ENCODE measurements at regions not wholly inside any gene's neighbourhood (a gene's known extent, or its start where the extent isn't known, plus 50 kb on each side); places are given as distances from the start of the nearest gene placed in this dataset.

DNA sequence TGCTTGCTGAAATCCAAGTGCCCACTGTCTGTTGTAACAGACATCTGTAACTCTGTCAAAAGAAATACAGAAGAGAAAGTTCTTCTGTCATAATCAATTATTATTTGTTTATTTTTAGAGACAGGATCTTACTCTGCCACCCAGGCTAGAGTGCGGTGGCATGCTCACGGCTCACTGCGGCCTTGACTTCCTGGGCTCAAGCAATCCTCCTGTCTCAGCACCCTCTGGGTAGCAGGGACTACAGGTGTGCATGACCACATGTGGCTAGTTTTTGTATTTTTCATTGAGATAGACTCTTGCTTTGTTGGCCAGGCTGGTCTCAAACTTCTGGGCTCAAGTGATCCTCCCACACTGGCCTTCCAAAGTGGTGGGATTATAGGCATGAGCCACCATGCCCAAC lies 177.6 kb upstream of the SETMAR start:
- H2AFZ ChIP-seq (ENCODE audit: low read depth): no peak overlapping the region
- no peaks in the 10 kb centered on the region; a peak in 1 of 4 replicates for H3K4me1 ChIP-seq (ENCODE audit: control insufficient read depth in 1 of 2, insufficient read depth in 2 of 2, low read depth in 1 of 2, low read length in 1 of 2)
- H3K27me3 ChIP-seq (ENCODE audit: insufficient read depth): no peaks in the 10 kb centered on the region
- DNase-seq: no peak
- CTCF ChIA-PET: no interaction called here
- no peak for TF ChIP-seq SMC3 (IDR thresholded peaks at IDR 0.05; ENCODE audit: low read depth, low read length)
- no peak for TF ChIP-seq SIN3A (IDR thresholded peaks at IDR 0.05; ENCODE audit: borderline replicate concordance, low read depth, low read length)
- no peak for TF ChIP-seq RFX5 (IDR thresholded peaks at IDR 0.05; ENCODE audit: low read length)
- no peak for TF ChIP-seq NFIC (IDR thresholded peaks at IDR 0.05; ENCODE audit: borderline replicate concordance)
- no peak for TF ChIP-seq FOXJ3 (CRISPR knock-in tag; IDR thresholded peaks at IDR 0.05)
- TF ChIP-seq RCOR1 (IDR thresholded peaks at IDR 0.05; ENCODE audit: low read length): no peak
- no peak for TF ChIP-seq GATA2 (CRISPR knock-in tag; IDR thresholded peaks at IDR 0.05)
- TF ChIP-seq FOSL2 (IDR thresholded peaks at IDR 0.05; ENCODE audit: borderline replicate concordance, low read depth): no peak
- TF ChIP-seq GABPA (IDR thresholded peaks at IDR 0.05; ENCODE audit: low read depth): no peak
- TF ChIP-seq JUND (IDR thresholded peaks at IDR 0.05): no peak
- no peak for TF ChIP-seq TEAD4 (IDR thresholded peaks at IDR 0.05; ENCODE audit: borderline replicate concordance, insufficient read depth)
- TF ChIP-seq RAD21 (IDR thresholded peaks at IDR 0.05; ENCODE audit: low read length): no peak
- TF ChIP-seq NRF1 (IDR thresholded peaks at IDR 0.05; ENCODE audit: low read depth, low read length): no peak
- TF ChIP-seq TCF12 (IDR thresholded peaks at IDR 0.05): no peak
- TF ChIP-seq POLR2AphosphoS5 (IDR thresholded peaks at IDR 0.05; ENCODE audit: low read depth, low read length): no peak
- TF ChIP-seq MXI1 (IDR thresholded peaks at IDR 0.05; ENCODE audit: low read depth, low read length): no peak
- TF ChIP-seq, protein P1, sequence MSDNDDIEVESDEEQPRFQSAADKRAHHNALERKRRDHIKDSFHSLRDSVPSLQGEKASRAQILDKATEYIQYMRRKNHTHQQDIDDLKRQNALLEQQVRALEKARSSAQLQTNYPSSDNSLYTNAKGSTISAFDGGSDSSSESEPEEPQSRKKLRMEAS (IDR thresholded peaks at IDR 0.05; ENCODE audit: low read depth): no peak
- H3K9me3 ChIP-seq: no peaks in the 10 kb centered on the region
- H3K9ac ChIP-seq: no peak overlapping the region
- no peak overlapping the region for H3K4me2 ChIP-seq
- H3K36me3 ChIP-seq (replicated peaks in 1 of 2; ENCODE audit: control insufficient read depth in 1 of 2, insufficient read depth in 2 of 2, low read length in 1 of 2): no peaks in the 10 kb centered on the region
- POLR2A ChIA-PET: no interaction called here
- no peak overlapping the region for H3K27ac ChIP-seq (ENCODE audit: low read depth in 2 of 2, low read length in 1 of 2)
- H3K4me3 ChIP-seq (ENCODE audit: low read depth in 2 of 2, low read length in 1 of 2): no peak overlapping the region
- H3K79me2 ChIP-seq (ENCODE audit: insufficient read depth): no peaks in the 10 kb centered on the region
- WGBS (ENCODE audit: low lambda C conversion rate): 34% methylated on average over 3 of the region's 3 CpGs
- no peaks in the 10 kb centered on the region for H4K20me1 ChIP-seq (ENCODE audit: insufficient read depth)
- no peaks in the 10 kb centered on the region for H3K9me2 ChIP-seq
- H3F3A ChIP-seq (replicated peaks; ENCODE audit: insufficient read depth): no peaks in the 10 kb centered on the region

GRCh38 chr3:4138150-4138785 lies 164.9 kb upstream of the SETMAR start:
- WGBS (ENCODE audit: low lambda C conversion rate): 9% methylated on average over 3 of the region's 3 CpGs
- CTCF ChIA-PET: no interaction called here

More at GRCh38 chr3:4138150-4138785, 164.9 kb upstream of the SETMAR start:
- Histone ChIP-seq H3K79me2 (ENCODE audit: insufficient read depth) (no peaks in the 10 kb centered on the region), H3K27me3 (ENCODE audit: insufficient read depth) (no peaks in the 10 kb centered on the region), H4K20me1 (ENCODE audit: insufficient read depth) (no peaks in the 10 kb centered on the region), H3K9me3 (no peaks in the 10 kb centered on the region), H3K36me3 (replicated peaks in 1 of 2; ENCODE audit: control insufficient read depth in 1 of 2, insufficient read depth in 2 of 2, low read length in 1 of 2) (no peaks in the 10 kb centered on the region), H3K4me1 (ENCODE audit: control insufficient read depth in 1 of 2, insufficient read depth in 2 of 2, low read depth in 1 of 2, low read length in 1 of 2) (no peaks in the 10 kb centered on the region), H2AFZ (ENCODE audit: low read depth) (no peak overlapping the region), H3K9me2 (no peaks in the 10 kb centered on the region), H3F3A (replicated peaks; ENCODE audit: insufficient read depth) (no peaks in the 10 kb centered on the region), H3K4me2 (no peak overlapping the region), H3K9ac (no peak overlapping the region), H3K27ac (ENCODE audit: low read depth in 2 of 2, low read length in 1 of 2) (no peak overlapping the region), H3K4me3 (ENCODE audit: low read depth in 2 of 2, low read length in 1 of 2) (no peak overlapping the region)
- no peak for DNase-seq
- TF ChIP-seq, protein P2, sequence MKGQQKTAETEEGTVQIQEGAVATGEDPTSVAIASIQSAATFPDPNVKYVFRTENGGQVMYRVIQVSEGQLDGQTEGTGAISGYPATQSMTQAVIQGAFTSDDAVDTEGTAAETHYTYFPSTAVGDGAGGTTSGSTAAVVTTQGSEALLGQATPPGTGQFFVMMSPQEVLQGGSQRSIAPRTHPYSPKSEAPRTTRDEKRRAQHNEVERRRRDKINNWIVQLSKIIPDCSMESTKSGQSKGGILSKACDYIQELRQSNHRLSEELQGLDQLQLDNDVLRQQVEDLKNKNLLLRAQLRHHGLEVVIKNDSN (IDR thresholded peaks at IDR 0.05; ENCODE audit: borderline replicate concordance, low read depth): no peak
- TF ChIP-seq GATA2 (CRISPR knock-in tag; IDR thresholded peaks at IDR 0.05): no peak
- TF ChIP-seq, protein P1 (IDR thresholded peaks at IDR 0.05; ENCODE audit: low read depth): no peak
- no peak for TF ChIP-seq RXRA (IDR thresholded peaks at IDR 0.05; ENCODE audit: borderline replicate concordance, low read depth)
- no peak for TF ChIP-seq YY1 (IDR thresholded peaks at IDR 0.05; ENCODE audit: low read depth)
- TF ChIP-seq, protein P3, sequence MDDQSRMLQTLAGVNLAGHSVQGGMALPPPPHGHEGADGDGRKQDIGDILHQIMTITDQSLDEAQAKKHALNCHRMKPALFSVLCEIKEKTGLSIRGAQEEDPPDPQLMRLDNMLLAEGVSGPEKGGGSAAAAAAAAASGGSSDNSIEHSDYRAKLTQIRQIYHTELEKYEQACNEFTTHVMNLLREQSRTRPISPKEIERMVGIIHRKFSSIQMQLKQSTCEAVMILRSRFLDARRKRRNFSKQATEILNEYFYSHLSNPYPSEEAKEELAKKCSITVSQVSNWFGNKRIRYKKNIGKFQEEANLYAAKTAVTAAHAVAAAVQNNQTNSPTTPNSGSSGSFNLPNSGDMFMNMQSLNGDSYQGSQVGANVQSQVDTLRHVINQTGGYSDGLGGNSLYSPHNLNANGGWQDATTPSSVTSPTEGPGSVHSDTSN (IDR thresholded peaks at IDR 0.05): no peak
- TF ChIP-seq FOSL2 (IDR thresholded peaks at IDR 0.05; ENCODE audit: borderline replicate concordance, low read depth): no peak
- POLR2A ChIA-PET: no interaction called here
